ENCODE measurements at regions not wholly inside any gene's neighbourhood (a gene's known extent, or its start where the extent isn't known, plus 50 kb on each side); places are given as distances from the start of the nearest gene placed in this dataset.
"Not testable (repeated sequence)": the region's sequence is repeated elsewhere in the genome, so short reads cannot be mapped to it uniquely, and the experiment has no call there.

GRCh38 chr9:129439242-129439641 is 181.7 kb downstream of the C9orf50 start:
- in situ Hi-C loops (cut with MboI; ENCODE audit: low sequenced_read_pairs): no loop called here

DNA sequence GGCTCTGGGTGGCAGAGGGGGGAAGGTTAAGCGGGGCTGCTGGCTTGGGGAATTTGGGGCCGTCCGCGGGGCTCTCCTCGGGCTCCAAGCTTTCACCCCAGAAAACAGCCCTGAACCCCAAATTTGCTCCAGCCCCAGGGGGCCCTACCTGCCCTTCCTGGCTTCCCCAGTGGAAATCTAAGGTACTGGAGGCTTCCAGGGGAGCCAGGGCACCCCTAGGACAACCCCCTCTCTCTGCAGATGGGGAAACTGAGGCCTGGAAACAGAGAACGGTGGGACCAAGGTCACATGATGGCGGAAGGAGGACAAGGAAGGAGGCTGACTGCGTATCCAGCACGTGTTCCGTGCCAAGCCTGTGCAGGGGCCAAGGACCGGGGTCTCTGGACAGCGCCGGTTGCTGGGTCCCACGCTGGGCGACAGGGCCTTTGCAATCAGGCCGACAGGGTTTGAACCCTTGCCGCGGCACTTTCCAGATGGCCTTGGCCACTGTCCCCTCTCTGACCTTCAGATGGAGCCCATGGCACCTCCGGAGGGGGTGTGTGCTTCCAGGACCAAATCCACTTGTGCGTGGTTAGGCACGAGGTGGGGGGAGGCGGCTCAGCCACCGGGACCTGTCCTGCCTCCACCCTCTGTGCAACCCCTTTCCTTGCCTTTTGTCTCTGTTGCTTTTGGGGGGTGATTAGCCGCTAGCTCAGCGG is 183.1 kb downstream of the C9orf50 start:
- in situ Hi-C loops (cut with MboI; ENCODE audit: low sequenced_read_pairs): no loop called here

DNA sequence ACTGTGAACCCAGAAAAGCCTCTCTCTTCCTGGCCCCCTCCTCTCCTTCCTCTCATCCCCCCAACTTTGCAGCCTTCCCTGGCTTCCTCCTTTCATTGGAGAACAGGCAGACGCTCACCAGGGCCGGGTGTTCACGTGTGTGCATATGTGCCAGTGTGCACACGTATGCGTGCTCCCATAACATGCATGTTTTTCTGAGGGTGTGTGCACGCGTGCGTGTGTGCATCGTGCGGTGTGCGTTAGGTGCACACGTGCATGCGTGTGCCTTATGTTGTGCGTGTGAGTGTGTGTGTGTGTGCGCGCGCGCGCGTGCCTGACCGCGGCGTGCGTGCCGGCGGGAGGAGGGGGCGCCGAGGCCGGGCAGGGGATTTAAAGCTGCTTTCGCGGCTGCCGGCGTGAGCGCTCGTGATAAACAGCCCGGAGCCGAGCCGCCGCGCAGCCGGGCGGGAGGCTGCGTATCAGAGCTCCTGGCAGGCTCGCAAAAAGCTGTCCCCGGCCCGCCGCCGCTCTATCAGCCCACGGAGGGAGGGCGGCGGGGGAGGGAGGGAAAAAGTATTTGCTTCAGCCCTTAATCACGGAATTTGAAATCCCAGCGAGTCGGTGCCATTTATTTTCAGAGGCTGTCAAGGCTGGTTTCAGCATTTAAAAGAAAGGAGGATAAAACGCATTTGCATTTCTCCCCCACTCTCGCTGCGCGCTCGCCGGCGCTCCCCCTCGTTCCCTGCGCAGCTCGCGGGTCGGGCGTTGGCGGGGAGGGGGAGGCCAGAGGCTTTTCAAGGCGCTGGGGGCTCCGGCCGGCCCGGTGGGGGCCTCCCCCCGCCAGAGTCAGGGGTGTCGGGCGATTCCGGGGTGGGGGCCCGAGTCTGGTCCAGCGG is 183.9 kb downstream of the C9orf50 start:
- in situ Hi-C loops (cut with MboI; ENCODE audit: low sequenced_read_pairs): no loop called here

DNA sequence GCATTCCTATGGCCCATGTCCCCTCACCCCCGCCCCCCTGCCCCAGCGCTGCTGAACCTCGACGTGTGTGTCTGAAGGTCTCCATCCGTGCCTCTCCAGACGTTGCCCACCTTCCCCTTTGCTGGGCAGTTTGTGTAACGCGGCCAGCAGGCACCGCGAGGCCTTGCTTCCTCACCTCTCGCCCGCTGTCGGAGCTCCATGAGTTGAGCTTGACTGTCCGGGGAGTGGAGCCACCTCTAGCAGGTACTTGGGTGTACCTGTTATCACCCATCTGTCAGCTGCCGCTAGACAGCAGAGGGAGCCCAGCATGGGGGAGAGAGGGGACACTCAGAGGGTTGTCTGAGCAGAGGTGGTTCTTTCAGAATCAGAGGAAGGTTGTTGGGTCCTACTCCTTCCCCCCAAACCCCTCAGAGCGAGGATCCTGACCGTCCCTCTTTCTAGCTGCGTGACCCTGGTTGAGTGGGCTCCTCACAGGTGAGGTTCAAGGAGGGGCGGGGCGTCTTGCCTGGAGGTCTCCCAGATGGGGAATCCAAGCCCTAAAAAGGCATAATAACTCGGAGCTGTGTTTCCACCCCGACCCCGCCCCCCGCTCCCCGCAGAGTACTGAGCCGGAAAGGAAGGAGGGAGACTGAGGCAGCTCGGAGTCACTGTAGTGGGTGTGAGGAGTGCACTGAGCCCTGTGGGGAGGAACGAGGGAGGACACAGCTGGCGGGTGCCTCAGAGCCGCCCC is 184.7 kb downstream of the C9orf50 start:
- in situ Hi-C loops (cut with MboI; ENCODE audit: low sequenced_read_pairs): no loop called here

- in situ Hi-C loops (cut with MboI; ENCODE audit: low sequenced_read_pairs): no loop called here
Measured at GRCh38 chr9:129435291-129435690, 185.6 kb downstream of the C9orf50 start.

DNA sequence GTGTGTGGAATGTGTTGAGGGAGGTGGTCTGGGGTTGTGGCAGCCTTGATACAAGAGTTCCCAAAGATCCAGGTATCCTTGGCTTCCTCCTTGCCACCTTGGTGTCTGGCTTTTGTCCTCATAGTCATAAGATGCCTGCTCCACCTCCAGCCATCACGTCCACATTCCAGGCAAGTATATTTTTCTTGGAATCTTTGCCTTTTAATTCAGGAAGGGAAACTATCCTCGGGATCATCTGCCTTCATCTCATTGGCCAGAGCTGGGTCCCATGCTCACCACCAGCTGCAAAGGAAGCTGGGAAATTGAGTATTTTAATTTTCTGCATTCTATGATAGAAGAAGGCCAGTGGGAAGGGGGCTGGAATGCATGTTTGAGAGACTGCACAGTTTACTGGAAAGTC is 186.7 kb downstream of the C9orf50 start:
- in situ Hi-C loops (cut with MboI; ENCODE audit: low sequenced_read_pairs): no loop called here

DNA sequence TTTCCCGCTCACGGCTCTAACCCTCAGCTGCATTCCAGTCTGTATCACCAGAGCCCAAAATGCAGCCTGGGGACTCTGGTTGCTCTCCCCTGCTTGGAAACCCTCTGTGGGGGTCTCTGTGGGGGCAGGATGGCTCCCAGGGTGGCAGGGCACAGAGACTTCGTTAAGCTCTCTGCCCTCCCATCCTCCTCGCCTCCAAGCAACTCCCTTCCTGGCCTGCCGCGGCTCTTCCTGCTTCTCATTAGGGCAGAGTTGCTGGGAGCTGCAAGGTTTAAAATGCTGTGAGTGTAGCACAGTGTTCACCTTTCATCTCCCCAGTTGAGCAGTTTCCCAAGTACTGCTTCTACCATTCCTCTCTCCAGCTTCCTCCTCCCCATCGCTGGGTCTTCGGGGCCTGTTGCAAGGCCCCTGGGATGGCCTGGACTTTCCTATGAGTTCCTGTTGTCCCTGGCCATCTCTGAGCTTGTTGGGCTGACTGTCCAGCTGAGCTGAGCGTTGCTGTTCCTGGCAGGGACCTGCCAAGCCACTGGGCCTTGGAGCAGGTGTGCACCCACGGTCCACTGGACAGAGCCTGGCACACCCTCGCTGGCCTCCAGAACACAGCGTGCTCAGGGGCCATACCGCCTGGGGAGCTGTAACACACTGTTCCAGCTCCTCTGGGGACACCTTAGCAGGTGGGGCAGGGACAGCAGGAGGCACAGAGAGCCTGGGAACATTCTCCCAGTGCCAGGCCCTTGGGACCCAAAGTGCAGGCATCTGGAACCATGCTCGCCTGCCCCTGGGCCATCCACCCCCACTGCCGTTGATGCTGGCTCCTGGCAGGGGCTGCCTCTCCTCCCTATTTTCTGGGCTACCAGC is 188.4 kb downstream of the C9orf50 start:
- in situ Hi-C loops (cut with MboI; ENCODE audit: low sequenced_read_pairs): no loop called here

GRCh38 chr9:129430940-129431643 is 189.8 kb downstream of the C9orf50 start:
- in situ Hi-C loops (cut with MboI; ENCODE audit: low sequenced_read_pairs): no loop called here

DNA sequence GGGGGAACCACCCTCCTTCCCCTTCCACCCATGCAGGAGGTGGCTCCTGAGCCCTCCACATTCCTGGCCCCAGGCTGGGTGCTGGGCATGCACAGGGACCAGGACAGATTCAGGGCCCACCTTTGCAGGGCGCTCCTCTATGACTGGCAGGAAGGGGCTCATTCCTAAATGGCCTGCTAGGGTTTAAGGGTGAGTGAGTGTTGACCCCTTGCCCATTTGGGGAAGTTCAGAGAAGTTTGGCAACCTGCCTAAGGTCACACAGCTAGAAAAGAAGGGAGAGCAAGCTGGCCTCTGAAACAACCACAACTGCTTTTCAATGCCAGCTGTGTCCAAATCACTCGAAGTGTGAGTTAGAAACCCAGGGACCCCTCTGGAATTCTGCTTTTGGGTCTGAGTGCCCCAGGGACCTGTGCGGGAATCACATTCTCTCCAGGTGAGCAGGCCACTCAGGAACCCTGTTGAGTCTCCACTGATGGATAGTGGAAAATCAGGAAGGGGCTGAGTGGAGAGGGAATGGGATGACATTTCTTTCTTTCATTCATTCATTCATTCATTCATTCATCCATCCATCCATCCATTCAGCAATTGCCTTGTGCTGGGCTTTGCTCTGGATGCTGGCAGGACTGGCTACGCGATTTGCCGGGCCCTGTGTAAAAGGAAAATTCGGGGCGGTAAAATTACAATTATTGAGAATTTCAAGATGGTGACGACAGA is 191.9 kb downstream of the C9orf50 start:
- in situ Hi-C loops (cut with MboI; ENCODE audit: low sequenced_read_pairs): no loop called here

GRCh38 chr9:129427149-129427548 is 193.8 kb downstream of the C9orf50 start:
- in situ Hi-C loops (cut with MboI; ENCODE audit: low sequenced_read_pairs): no loop called here

DNA sequence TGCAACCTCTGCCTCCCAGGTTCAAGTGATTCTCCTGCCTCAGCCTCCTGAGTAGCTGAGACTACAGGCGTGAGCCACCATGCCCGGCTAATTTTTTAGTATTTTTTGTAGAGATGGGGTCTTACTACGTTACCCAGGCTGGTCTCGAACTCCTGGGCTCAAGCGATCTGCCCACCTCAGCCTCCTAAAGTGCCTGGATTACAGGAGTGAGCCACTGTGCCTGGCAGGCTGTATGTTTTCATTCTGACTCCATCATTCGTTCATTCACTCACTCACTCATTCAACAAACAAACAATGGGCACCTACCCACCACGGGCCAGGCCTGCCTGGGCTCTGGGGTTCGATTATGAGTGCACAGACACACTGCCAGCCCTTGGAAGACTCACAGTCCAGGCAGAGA is 197.1 kb downstream of the C9orf50 start:
- in situ Hi-C loops (cut with MboI; ENCODE audit: low sequenced_read_pairs): not testable (repeated sequence)

DNA sequence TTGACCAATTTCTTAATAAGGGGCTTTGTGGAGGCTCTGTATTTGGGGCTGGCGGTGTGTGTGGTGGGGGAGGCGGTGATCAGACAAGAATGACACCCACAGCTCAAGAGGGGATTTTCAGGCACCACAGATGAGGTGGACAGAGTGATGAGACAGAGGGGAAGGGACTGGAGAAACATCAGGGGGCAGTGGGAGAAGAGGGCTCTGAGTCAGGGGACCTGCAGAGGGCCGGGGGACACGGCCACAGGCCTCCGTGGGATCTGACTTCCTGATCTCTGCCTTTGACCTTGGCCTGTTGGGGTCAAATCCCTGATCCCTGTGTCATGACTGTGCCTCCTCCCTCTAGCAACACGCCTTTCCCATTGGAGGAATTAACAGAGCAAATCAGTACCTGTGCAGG is 197.7 kb downstream of the C9orf50 start:
- in situ Hi-C loops (cut with MboI; ENCODE audit: low sequenced_read_pairs): no loop called here

DNA sequence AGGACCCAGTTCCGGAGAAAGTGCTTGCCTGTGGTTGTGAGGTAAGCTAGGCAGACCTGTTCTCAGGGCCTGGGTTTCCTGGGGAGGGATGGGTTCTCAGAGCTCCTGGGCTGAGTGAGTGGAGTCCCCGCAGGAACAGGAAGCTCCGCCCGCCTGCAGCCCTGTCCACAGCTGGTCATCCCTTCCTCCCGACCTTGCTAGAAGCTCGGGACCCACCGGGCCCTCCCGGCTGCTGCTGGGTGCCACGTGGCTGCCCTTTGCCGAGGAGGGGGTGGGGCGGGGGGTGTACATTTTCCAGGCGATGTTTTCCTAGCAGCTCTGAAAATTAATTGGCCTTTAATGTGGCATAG is 198.1 kb downstream of the C9orf50 start:
- in situ Hi-C loops (cut with MboI; ENCODE audit: low sequenced_read_pairs): no loop called here

DNA sequence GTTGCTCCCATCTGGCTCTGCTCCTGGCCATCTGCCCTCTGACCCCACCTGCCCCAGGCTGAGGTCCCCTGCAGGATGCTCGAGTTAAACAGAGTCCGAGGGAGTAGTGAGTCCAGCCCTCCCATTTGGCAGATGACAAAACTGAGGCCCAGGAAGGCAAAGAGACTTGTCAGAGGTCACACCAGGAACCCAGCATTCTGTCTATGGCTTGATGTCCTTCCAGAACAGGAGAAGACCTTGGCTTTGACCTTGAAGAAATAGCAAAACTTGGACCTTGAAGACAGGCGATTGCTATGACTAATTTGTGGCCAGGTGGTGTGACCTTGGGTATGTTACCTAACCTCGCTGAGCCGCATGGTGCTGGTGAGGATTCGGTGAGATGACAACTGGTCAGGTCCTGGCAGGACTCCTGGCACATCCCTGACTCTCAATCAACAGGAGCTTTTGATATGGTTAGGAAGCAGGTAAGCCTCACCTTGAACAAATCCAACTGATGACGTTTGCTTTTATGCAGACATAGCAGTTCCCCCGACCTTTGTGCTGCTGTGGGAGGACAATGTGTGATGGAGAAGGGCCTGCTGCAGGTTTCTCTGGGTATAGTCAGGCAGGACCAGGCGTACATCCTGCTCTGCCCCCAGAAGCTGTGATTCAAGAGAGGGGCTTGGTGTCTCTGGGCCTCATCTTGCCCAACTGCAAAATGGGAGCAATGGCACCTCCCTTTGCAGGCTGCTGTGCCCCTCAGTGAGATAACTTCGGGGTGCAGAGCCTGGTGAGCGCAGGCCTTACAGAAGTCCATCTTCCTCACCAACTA is 198.7 kb downstream of the C9orf50 start:
- in situ Hi-C loops (cut with MboI; ENCODE audit: low sequenced_read_pairs): no loop called here

DNA sequence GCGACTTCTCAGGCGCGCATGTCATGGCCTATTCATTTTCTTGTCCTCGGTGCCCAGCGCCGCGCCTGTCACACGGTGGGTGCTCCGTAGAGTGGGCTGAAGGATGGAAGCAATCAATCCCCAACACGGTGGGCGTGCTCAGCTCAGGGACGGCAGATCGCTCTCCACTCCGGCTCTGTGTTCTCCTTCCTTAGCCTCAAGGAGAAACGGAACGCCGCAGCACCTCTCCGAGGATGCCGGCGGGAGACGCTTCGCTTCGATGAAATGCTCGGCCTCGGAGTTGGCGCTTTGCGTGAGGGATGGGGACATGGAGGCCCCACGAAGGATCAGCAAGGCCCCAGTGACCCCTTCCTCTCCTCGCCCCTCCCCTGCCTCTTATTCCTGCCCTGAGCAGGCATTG is 199.5 kb downstream of the C9orf50 start:
- in situ Hi-C loops (cut with MboI; ENCODE audit: low sequenced_read_pairs): no loop called here

DNA sequence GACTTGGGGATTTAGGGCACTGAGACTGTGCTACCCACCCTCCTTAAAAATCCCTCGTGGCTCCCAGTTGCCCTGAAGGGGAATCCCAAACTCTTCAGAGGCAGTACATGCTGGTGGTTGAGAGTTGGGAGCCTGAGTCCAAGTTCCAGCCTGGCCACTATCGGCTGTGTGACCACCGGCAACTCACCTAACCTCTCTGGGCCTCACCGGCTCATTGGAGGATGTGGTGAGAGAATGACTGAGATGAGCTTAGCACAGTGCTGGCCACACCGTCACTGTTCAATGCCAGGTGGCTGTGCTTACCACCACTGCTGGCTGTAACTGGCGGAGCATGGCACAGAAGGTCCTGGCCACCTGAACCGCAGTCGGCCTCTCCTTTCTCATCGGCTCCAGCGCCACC is 200.2 kb downstream of the C9orf50 start:
- in situ Hi-C loops (cut with MboI; ENCODE audit: low sequenced_read_pairs): no loop called here

DNA sequence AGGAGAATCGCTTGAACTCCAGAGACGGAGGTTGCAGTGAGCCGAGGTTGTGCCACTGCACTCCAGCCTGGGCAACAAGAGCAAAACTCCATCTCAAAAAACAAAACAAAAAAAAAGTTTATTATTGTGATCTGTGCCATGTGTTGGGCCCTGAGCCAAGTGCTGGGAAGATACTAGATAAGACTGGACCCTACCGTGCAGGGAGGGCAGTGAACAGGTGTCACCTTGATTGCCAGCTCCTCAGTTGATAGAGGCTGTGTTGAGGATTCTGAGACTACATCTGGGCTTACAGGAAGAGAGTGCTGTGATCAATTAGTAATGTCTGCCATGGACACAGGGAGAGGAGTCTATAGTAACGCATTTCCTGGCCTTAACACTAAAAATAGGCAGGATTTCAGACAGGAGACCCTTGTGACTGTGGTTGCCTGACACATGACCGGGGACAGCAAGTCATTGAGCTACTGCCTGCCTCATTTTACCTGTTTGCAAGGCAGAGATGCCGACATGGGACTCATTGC is 201.5 kb downstream of the C9orf50 start:
- in situ Hi-C loops (cut with MboI; ENCODE audit: low sequenced_read_pairs): no loop called here

DNA sequence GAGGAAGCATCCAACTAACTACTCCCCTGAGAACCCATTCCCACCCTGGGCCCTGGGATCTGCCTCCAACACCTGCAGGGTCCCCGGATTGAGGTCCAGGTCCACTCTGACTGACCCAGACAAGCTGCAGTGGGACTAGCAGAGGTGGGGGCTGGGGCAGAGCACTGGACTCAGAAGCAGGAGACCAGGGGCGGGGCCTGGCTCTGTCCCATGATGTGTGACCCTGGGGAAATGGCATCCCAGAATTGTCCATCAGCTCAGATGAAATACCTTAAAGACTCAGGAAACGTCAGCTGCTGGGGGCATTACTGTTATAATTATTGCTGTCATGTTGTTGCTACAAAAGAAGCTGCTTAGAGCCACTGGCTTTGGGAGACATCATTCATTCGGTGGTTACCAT is 202.4 kb downstream of the C9orf50 start:
- in situ Hi-C loops (cut with MboI; ENCODE audit: low sequenced_read_pairs): no loop called here
